GM19397 (cell line): ENCODE measurements at regions not wholly inside any gene's neighbourhood (a gene's known extent, or its start where the extent isn't known, plus 50 kb on each side); places are given as distances from the start of the nearest gene placed in this dataset.
"Not testable (repeated sequence)": the region's sequence is repeated elsewhere in the genome, so short reads cannot be mapped to it uniquely, and the experiment has no call there.

Experiments used
- ATAC-seq: cut with Tn5 transposase; IDR thresholded peaks from one replicate; pipeline ENCODE4 v1.9.1; 2021; ENCODE audit warnings: mild to moderate bottlenecking, moderate library complexity; ENCODE audit not compliant: unreplicated experiment

DNA sequence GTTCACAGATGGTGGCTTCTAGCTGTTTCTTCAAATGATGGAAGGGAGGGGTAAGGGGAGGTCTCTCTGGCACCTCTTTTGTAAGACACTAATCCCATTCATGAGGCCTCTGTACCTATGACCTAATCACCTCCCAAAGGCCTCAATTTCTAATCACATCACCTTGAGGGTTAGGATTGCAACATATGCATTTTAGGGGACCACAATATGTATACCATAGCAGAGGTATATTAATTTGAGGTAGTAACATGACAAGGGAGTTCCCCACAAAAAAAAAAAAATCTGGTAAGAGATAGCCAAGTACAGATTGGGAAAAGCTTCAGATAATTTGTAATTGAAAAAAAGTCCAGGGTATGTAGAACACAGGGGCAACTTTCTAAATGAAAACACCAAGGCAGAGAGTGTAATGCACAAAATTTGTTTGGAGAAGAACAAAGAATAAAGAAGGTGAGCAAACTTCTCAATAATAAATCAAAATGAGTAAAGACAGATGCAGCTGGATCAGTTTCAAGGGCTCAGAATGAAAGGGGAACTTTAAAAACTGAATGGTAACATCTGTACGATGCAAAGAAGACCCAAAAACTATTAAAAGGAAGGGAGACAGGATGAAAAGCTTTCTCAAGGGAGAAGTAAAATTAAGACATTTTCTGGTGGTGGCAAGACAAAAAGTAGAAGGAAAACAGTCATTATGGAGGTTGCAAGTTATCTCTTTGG is 125.5 kb upstream of the DCN start:
- no peak for ATAC-seq

DNA sequence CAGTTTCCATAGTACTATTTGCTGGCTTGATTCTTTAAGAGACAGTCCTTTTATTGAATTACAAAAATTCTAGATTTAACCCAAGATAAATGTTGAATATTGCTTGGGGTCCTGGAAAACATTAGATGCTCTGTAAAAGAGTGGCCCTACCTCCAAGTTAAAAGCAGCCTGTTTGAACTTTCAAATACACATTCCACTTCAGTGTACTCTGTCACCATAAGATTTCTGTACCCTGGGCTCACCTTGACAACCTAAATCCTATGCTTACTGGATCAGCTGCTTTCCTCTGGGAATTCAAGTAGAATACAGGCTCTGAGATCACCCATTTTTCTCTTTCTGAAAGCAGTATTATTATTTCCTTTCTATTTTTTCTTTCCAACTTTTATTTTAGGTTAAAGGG is 107.7 kb upstream of the DCN start:
- no peak for ATAC-seq

DNA sequence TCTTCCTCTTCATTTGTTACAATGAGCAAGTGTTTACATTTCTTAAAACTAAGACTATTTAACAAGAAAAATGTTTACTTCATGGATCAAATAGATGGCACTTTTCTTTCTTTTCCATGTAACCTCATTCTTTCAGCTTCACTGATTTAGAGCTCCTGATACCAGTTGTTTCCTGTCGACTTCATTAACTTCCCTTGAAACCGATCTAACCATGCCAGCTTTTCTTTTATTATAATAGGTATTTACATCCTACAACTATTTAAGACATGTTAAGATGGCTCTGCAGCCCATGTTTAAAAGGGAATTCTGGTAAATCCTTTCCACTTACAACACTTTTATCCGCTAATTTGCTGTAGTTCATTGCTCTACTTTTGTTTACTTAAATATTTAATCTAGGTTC is 107.3 kb upstream of the DCN start:
- no peak for ATAC-seq

DNA sequence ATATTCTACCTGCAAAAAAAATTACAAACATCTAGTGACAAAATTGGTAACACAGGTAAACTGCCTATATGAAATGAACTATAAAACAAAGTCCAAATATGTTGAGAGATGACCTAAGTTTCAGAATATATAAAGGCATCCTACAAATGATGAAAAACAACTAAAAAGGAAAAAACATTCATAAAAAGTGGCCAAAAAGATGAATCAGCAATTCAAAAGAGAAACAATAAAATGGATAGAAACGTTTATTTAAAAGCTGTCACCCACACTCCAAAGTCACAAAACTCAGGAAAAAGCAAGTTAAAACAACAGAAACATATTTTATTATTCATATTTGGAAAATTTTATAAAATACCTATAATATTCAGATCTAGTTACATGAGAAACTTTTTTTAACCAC is 106.5 kb upstream of the DCN start:
- ATAC-seq: no peak

DNA sequence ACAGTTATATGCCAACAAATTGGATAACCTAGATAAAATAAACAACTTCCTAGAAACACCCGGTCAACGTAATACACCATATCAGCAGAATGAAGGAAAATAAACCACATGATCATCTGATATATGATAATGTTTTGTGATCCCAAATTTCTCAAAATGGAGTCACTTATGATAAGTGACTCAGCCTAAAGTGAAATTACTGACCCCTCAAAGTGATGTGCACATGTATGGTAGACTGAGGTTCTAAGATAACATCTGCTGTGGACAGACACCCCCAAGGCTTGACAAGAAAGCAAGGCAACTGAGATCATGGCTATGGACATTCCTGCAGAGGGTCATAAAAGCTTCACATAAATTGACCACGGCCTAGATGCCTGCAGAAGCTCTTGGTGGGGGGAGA is 105.1 kb upstream of the DCN start:
- ATAC-seq: no peak

DNA sequence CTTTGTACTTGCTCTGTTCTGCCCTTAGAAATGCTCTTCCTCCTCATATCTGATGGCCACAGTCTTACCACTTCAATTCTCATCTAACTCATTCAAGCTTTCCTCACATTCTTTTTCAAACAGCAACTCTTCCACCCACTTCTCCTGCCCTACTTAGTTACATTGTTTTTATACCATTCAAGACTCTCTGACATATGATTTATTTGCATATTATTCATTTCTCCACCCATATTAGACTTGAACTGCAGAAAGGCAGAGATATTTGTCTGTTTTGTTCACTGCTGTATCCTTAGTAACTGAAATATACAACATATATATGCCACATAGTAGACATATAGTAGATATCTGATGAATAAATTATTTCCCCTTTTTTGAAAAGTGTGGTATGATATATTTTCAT is 95.5 kb upstream of the DCN start:
- ATAC-seq: no peak

DNA sequence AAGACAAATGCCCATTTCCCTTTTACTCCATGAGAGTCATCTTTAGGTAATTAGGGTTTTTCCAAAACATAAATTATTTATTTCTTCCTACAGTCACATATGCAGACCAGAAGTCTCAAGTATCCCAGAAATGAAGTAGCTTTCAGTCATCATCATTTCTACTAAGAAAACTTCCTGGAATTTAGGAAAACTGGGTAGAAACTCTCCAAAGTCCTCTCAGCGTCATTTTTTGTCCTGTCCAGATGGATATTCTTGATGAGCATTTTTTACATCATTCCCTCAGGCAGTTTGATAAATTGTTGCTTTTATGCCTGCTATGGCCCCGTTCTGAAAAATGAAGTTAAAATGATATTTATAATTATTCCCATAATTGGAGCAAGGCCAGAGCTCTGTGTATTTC is 93.9 kb upstream of the DCN start:
- no peak for ATAC-seq

DNA sequence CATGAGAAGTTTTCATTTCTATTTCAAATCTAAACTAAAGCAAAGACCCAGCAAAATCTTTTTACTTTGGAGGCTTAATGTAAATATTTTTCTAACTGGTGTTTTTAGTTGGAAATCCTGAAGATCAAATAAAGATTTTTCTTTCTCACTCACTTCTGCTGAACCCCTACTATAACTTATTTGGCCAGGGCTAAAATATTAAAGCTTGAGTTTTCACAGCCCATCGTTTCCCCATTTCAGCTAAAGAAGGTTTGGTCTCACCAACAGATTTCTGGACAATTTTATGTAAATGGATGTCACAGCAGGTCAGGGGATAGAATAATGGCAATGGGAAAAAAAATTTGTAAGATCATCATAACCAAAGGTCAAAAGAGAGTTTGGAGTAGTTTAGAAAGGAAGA is 92.7 kb upstream of the DCN start:
- ATAC-seq: no peak

DNA sequence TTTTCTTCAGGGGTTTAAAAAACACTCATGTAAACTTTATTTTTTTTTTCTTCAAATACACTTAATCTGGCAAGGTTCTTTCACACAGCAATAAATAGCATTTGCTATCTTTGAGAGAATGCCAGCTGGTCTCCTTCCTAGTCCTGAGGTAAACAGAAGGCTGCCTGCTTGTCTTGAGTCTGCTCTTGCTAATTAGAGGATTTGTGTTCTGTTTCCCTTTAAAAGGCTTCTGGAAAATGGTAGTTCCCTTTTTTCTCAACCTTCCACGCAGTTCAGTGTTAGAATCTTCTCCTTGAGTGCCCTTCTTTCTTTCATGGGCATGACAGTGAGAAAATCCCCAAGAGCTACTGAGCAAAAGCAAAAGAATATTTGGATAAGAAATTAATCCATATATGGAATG is 92.3 kb upstream of the DCN start:
- no peak for ATAC-seq

DNA sequence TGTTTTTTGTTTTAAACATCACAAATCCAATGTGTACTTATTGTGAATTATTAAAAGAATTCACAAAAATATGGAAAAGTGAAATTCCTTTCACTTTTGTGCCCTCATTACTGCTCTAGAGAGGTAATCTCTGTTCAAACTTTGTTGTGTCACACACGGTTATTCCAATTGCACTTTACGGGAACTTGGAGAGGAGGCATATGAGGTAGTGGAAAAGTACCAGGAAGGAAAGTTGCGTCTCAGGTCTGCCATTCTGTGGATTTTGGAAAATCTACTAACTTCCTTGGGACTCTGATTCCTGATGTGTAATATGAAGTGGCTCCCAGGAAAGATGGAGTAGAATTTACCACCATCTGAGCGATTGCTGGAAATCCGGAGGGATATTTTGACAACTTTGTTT is 90.9 kb upstream of the DCN start:
- no peak for ATAC-seq

DNA sequence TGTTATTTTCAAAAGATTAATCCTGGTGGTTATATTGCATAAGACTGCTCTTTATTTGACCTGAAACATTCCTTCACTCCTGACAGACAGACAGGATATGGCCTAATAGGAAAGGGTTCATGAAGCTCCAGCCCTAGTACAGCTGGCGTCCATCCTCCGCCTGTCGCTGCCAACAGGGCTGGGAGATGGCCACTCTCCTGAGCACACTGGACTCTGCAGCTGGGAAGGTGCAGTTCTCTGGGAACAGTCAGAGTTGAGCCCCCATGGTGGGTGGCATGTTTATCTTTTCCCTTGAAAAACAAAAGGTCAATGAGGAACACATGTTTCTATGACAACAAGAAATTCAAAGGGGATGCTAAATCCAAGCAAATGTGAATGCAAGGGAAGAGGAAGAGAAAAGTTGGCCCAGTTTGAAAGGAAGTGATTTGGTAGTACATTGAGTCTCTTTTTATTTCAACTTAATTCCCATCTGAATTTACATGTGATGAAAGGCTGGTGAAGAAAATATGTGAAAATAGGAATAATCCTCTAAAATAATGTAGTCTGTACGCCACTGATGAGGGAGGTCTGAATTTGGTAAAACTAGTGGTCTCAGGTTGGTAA is 89.9 kb upstream of the DCN start:
- ATAC-seq: no peak

DNA sequence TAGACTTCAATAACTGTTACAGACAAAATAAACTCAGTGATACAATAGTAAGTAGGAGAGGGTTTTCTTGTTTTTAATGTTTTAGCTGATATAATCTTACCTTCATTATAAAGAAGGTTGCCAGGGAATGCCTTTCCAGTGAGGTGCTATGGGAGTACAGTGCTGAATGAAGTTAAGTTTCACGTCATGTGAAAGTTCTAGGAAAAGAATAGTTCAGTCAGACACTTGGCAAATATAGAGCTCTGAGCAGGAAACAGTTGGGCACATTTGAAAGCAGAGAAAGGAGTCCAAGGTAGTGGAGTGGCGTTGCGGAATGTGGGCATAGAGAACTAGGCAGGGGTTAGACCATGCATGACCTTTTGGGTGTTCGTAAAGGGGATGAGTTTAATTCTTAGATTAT is 88.6 kb upstream of the DCN start:
- no peak for ATAC-seq

DNA sequence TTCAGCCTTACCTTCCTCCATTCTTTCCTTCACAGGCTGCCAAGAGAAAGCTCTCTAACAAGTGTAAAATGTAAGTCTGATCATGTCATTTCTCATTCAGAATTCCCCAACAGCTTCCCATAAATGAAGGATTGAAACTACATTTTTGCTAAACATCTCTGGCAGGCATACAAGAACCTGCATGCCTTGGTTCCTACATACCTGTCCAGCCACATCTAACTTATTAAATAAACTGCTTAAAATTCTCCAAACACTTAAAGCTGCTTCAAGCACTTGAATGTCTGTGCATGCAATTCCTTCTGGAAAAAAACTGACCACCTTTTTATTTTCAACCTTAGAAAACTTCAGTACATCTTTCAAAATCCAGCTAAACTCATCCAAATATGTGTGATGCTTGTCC is 84.4 kb upstream of the DCN start:
- ATAC-seq: no peak

DNA sequence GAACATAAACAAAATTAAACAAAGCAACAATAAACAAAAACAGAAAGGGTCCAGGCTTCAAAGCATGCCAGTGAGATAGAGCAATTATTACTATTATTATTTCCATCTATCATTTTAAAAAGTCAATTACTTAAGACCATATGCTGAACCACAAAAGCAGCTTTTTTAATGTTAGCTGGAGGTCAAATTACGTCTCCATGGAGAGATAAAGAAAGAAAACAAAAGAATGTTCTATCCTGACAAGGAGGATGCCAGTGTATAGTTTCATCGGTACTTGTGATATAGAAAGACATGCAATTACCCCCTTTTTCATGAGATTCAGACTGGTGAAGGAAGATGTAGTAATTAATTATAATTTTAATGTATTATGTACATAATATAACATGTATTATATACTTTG is 81.6 kb upstream of the DCN start:
- ATAC-seq: no peak

DNA sequence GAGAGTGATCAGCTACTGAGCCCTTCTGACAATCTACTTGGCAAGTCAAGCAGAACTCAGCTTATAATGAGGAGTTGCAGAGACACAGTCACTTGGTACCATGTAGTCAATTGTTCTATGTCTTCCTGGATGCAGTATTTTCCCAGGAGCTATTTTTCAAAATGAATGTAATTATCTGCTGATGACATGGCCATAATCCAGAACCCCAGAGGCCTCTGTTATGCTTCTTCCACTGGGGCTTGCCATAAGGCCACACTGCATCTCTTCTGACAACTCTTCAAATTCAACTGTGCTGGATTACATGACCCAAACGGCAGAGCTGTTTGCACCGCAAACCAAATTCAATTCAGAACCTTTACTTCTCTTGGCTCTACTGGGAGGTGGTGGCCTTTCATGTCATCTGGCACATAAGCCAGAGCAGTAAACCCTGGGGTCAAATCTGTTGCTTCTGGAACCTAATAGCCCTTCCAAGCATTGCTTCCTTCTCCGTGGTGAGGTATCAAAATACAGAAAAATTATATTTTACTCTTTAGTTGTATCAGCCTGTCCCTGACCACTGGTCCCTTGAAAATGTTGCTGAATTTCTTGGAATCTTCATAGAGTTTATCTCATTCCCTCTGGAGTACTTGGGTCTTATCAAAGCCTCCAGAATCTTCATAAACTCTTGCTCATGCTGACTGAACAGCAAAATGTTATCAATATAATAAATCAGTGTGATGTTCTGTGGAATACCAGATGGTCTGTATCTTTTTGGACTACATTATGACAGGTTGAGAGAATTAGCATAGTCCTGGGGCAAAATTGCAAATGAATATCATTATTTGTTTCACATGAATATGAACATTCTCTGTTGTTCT is 79.4 kb upstream of the DCN start:
- ATAC-seq: no peak

DNA sequence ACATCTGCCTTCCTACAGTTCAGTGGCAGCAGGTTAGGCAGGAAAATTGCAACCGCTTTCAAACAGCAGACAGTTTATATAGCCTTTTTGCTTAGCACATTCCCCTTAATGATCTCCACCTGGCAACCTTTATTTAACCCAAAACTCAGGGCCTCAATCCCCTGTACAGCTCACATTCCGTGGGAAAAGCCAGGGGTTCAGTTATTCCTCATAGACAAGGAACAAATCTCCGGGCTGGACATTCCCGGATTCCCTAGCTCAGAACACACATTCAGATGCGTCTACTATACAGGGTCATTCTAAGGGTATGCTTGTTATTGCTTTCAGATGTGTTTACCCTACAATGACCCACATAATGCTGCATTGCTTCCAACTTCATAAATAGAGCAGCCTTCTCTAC is 73.8 kb upstream of the DCN start:
- ATAC-seq: no peak

DNA sequence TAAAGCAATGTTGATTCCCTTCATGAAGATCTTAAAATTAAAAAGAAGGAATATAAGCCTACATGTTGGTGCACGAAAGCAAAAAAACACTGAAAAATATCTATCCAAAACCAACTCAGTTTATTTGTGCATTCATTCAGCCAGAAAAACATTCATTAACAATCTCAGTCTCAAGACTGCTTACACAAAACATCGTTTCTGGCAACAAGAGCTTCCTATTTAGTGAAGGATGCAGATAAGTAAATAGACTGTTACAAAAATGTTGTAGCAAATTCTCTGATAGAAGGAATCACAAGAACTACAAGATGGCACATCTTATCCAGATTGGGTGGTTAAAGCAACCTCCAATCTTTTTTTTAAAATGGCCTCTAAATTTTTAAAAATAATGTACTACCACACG is 69.7 kb upstream of the DCN start:
- ATAC-seq: no peak

DNA sequence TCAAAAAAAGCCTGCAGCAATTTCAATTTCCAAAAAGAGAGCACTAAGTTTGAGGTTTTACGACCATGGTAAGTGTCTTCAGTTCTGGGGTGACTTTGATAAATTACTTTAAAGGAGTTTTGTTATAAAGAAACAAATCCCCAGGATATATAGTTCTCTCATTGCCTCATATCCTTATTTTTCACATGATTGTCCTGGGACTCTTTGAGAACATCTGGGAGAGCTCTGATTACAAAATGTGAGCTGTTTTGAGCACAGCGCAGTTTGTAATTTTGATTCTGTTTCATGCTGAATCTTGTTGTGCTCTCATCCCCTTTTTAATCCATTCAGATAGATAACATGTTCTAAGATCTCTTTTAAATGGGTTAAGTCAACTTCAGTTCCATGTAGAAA is 67.7 kb upstream of the DCN start:
- ATAC-seq: no peak

DNA sequence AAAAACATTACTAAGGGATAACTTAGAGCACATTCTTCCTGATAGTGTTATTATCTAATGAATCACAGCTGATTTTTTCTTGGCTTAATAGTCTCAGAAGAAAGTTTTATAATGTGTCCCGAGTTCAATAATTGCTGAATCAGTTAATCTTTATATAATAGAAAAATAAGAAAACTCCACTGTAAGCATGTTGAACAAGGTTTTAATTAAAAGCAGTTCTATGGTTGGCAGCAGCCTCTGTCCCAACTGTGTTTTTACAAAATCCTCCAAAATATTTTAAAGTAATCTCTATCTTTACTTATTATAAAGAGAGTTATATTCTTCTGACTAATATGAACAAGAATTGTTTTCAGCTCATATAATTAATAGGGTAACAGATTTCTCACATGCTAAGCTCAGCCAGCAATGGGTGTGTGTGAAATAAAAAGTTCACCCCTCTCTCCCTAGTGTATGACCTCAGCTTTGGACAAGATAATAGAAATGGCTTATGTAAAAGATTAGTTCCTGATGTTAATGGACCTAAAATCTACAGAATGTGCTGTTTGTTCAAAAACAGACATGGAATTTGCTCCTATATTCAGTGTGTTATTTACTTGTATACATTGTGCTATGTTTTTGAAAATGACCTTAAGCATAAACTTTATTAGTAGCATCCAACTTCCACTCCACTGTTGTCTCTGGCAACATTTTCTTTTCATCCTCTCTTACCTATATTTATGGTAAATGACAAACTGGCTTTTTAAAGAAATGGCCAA is 67.1 kb upstream of the DCN start:
- ATAC-seq: no peak

DNA sequence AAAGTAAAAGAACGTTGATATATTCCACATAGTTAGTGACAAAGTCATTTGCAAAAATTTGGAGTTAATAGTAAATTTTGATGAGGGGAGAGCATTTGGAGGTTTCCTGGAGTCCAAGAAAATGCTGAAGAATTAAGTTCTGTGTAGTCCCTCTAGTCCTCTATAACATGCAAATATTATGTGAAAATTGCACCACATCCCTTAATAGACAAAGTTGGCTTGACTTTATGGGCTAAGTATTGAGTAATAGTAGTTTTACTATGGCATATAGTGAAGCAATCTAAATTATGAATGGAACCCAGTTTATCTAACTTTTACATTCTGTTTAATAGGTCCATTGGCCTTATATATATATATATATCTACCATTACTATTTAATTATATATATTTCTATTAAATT is 66.4 kb upstream of the DCN start:
- ATAC-seq: no peak

DNA sequence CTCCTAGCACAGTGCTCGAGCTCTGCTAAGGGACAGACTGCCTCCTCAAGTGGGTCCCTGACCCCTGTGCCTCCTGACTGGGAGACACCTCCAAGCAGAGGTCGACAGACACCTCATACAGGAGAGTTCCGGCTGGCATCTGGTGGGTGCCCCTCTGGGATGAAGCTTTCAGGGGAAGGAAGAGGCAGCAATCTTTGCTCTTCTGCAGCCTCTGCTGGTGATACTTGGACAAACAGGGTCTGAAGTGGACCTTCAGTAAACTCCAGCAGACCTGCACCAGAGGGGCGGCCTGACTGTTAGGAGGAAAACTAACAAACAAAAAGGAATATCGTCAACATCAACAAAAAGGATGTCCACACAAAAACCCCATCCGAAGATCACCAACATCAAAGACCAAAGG is 60.6 kb upstream of the DCN start:
- not testable (repeated sequence) for ATAC-seq

DNA sequence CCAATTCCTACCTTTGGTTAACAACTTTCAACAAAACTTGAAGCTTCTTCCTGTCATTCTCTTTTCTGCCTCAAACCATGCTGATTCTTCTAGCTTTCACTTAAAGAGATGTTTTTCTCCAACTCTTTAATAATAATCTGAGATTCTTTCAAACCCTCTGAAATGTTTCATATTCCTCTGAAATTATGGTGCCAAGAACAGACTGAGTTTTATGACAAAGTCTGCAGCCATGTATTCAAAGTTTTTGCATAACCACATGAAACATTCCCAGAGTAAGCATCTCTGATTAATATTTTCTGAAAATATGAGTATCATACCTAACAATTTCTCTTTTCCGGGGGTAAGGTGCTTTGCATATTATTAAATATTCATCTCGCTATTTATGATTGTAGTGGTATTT is 59.1 kb upstream of the DCN start:
- ATAC-seq: no peak
